ENCODE measurements at regions not wholly inside any gene's neighbourhood (a gene's known extent, or its start where the extent isn't known, plus 50 kb on each side); places are given as distances from the start of the nearest gene placed in this dataset.

DNA sequence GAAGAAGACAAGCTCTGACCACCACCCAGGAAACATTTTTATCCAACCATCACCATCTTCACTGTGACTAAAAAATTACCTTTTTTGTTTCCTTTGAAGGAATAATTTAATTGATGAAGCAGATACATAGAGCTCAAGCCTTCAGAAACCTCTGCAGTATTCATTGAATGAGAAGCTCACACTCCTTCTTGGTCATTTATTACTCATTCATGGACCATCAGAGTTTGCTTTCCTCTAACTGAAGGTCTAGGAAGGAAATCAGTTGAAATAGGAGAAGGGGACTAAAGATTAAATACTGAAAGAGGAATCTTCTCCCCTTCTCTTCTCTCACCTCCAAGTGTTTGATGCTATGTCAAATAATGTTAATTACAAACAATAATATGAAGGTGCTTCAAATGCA lies 290.6 kb upstream of the KLF3 start (continued):
- TF ChIP-seq, protein P1, sequence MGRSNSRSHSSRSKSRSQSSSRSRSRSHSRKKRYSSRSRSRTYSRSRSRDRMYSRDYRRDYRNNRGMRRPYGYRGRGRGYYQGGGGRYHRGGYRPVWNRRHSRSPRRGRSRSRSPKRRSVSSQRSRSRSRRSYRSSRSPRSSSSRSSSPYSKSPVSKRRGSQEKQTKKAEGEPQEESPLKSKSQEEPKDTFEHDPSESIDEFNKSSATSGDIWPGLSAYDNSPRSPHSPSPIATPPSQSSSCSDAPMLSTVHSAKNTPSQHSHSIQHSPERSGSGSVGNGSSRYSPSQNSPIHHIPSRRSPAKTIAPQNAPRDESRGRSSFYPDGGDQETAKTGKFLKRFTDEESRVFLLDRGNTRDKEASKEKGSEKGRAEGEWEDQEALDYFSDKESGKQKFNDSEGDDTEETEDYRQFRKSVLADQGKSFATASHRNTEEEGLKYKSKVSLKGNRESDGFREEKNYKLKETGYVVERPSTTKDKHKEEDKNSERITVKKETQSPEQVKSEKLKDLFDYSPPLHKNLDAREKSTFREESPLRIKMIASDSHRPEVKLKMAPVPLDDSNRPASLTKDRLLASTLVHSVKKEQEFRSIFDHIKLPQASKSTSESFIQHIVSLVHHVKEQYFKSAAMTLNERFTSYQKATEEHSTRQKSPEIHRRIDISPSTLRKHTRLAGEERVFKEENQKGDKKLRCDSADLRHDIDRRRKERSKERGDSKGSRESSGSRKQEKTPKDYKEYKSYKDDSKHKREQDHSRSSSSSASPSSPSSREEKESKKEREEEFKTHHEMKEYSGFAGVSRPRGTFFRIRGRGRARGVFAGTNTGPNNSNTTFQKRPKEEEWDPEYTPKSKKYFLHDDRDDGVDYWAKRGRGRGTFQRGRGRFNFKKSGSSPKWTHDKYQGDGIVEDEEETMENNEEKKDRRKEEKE (IDR thresholded peaks at IDR 0.05; ENCODE audit: borderline replicate concordance in 1 of 2, control insufficient read depth in 1 of 2, low read depth in 2 of 2, low read length in 1 of 2), result no peak
- no peak for TF ChIP-seq ZNF41 (CRISPR knock-in tag; conservative IDR thresholded peaks at IDR 0.05)
- TF ChIP-seq THRA (IDR thresholded peaks at IDR 0.05), result no peak

DNA sequence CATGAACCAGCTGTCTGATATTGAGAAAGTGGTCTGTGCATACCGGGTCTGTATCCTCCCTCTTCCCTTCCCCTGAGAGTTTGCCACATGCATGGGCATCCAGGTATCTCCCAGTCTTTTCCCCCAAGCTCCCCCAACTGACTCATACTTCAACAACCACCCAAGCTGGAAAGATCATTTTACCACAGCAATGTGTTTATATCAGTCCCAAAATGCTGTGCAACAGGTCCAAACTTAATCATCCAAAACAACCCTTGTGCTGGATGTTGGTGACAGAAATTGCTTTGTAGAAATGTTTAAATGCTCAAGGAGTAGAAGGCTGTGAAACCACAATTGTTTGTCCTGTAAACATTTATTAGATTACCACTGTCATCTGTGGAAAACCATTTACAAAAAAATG lies 286.8 kb upstream of the KLF3 start:
- no peak for DNase-seq (ENCODE audit: extremely low read depth in 1 of 4, low spot score in 3 of 4)
- BruUV-seq (replicated peaks), result no TSS peak
- no peaks in the 10 kb centered on the region for H3K27me3 ChIP-seq (ENCODE audit: control insufficient read depth in 2 of 2, insufficient read depth in 2 of 2, low read length in 2 of 2)
- peaks cover 2% of the 10 kb centered on the region for H3K9me3 ChIP-seq (replicated peaks; ENCODE audit: control insufficient read depth, insufficient read depth, low read depth, low read length)
- no peak for FAIRE-seq
- no peak overlapping the region for H3K4me2 ChIP-seq (ENCODE audit: insufficient read depth, low read length)
- ChIA-PET CTCF (ENCODE audit: low intra/inter-chr PET ratio) (no interaction called here), POLR2A (no interaction called here)
- in situ Hi-C loops (cut with MboI), result no loop called here
- H3K9me1 ChIP-seq (ENCODE audit: control insufficient read depth, insufficient read depth, low read length), result no peaks in the 10 kb centered on the region
- intact Hi-C loops (cut with micrococcal nuclease), result no loop called here
- H4K20me1 ChIP-seq (replicated peaks; ENCODE audit: control insufficient read depth, insufficient read depth, low read length), result no peaks in the 10 kb centered on the region
- no peak overlapping the region for H3K9ac ChIP-seq (ENCODE audit: insufficient read depth in 1 of 2, low read depth in 2 of 2, low read length in 2 of 2)
- H2AFZ ChIP-seq (ENCODE audit: low read depth, low read length), result no peak overlapping the region
- no peak overlapping the region for H3K27ac ChIP-seq (ENCODE audit: extremely low read depth, low read depth, low read length)
- TF ChIP-seq GTF2A2 (tag; IDR thresholded peaks at IDR 0.05), result no peak
- no peak for TF ChIP-seq TOE1 (IDR thresholded peaks at IDR 0.05; ENCODE audit: borderline replicate concordance)
- no peak for TF ChIP-seq TOE1 (CRISPR knock-in tag; IDR thresholded peaks at IDR 0.05; ENCODE audit: borderline replicate concordance, low read depth)
- TF ChIP-seq KAT7 (CRISPR knock-in tag; IDR thresholded peaks at IDR 0.05; ENCODE audit: borderline replicate concordance), result no peak
- TF ChIP-seq ZFP91 (CRISPR knock-in tag; IDR thresholded peaks at IDR 0.05), result no peak
- H3K79me2 ChIP-seq (ENCODE audit: control insufficient read depth, insufficient read depth, low read length), result no peaks in the 10 kb centered on the region
- no peak for ATAC-seq
- 25% methylated on average over 1 of the region's 1 CpG for WGBS (ENCODE audit: insufficient coverage, low coverage, missing lambda C conversion rate)
- H3K4me3 ChIP-seq, result no peak overlapping the region
- H3K36me3 ChIP-seq (ENCODE audit: control insufficient read depth, insufficient read depth, low read length), result no peaks in the 10 kb centered on the region
- H3K4me1 ChIP-seq (replicated peaks in 1 of 2; ENCODE audit: control insufficient read depth in 2 of 2, insufficient read depth in 2 of 2, low read length in 2 of 2), result peaks cover 0 to 8% of the 10 kb centered on the region in 2 experiments; a peak in 3 of 5 replicates

Data from K562 (cell line).